Body of pancreas (tissue), 4 donors: ENCODE measurements at regions not wholly inside any gene's neighbourhood (a gene's known extent, or its start where the extent isn't known, plus 50 kb on each side); places are given as distances from the start of the nearest gene placed in this dataset.

Source experiments
- ATAC-seq: fragments of 150-250 bp; one replicate; pipeline ENCODE4 v1.9.1; 2016
- DNase-seq, 4 donors: peaks; one replicate each; pipeline ENCODE4 v3.0.0-alpha.2; 2019
- H3K27ac ChIP-seq, 4 donors: fragments of 200-600 bp; sonication (generic); 1 replicate in 3 of 4; 2 replicates in 1 of 4; pipeline versions ENCODE4 v1.5.1 to v1.6.1; 2016 to 2019; ENCODE audit warnings: mild to moderate bottlenecking in 1 of 4, mixed read lengths in 1 of 4, moderate library complexity in 1 of 4
- H3K27me3 ChIP-seq, 2 donors: fragments of 200-600 bp; sonication (generic); one replicate each; pipeline ENCODE4 v1.6.0; 2016; ENCODE audit warnings: mild to moderate bottlenecking in 1 of 2
- H3K36me3 ChIP-seq, 2 donors: fragments of 200-600 bp; sonication (generic); replicated peaks in 1 of 2; 2 replicates each; pipeline ENCODE4 v1.5.1; 2016; ENCODE audit warnings: low read depth in 2 of 2; ENCODE audit not compliant: insufficient read depth in 1 of 2
- H3K4me1 ChIP-seq: fragments of 200-600 bp; sonication (generic); one replicate; pipeline ENCODE4 v1.6.0; 2016
- H3K4me3 ChIP-seq, 2 donors: fragments of 200-600 bp; sonication (generic); 1 replicate in 1 of 2; 2 replicates in 1 of 2; pipeline ENCODE4 v1.5.1; 2016 to 2019
- H3K9me3 ChIP-seq, 3 donors: fragments of 200-600 bp; sonication (generic); 1 replicate in 2 of 3; 2 replicates in 1 of 3; pipeline ENCODE4 v1.5.1; 2016
- POLR2A ChIP-seq, 3 donors: fragments of 450-650 bp; IDR thresholded peaks; one replicate each; pipeline ENCODE4 v1.6.1; 2016; ENCODE audit warnings: antibody characterized with exemption in 3 of 3, mild to moderate bottlenecking in 2 of 3
- WGBS, 2 donors: methylation state at CpG; one replicate each; pipeline ENCODE4 v1.1.5; 2017; 5-methylcytosine and 5-hydroxymethylcytosine counted together
- intact Hi-C: fragments of 100-400 bp; cut with DNase I; formaldehyde crosslinking; loops from one replicate; pipeline ENCODE4 v1.15.1; 2023
- TF ChIP-seq, protein P1 (sequence below), 7 experiments: fragments of 450-650 bp in 4 of 7; fragments of 200-600 bp in 3 of 7; sonication (generic) in 3 of 7; IDR thresholded peaks; one replicate each; pipeline ENCODE4 v1.5.1; 2016 to 2019; ENCODE audit warnings: antibody characterized with exemption in 7 of 7

DNA sequence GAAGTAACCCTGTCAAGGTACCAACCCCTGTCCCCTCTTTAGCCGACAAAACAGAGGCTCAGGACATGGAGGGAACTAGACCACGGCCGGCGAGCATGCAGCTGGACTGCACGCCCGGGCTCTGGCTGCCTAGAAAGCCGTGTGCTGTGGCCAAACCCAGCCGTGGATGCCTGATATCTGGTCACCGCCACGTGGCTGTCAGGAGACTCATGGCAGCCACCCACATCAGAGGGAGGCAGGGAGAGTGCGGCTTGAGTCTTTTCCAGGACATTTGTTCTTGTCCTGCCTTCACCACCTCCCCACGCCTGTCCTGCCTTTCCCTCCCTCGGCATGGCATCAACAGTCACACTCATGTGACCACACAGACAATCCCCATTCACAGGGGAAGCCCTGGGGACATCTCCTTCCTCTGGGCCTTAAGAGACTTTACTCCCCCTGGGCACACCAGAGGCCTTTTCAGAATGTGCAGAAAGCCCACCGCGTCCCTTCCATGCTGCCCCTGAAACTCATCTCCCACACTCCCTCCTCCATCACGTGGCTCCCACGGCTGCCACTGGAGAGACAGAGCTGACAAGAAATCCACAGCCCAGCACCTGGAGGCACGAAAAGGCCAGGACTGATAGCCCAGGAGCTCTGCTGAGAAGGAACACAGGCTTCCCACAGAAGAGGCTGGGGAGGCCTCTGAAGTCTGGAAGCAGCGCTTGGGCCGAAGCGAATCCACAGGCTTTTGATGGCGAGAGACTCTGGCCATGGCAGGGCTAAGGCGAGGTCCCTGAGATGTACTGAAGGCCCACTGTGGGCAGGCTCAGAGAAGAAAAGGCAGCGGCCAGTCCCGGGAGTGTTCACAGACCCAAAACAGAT lies 71.2 kb upstream of the IQSEC1 start:
- H3K4me1 ChIP-seq = no peaks in the 10 kb centered on the region
- H3K27me3 ChIP-seq = no peaks in the 10 kb centered on the region
- H3K4me3 ChIP-seq = no peak overlapping the region
- no peak for ATAC-seq
- no peak overlapping the region for H3K27ac ChIP-seq
- WGBS, 2 donors = 85 to 86% methylated on average over 22 to 25 of the region's 25 CpGs
- H3K9me3 ChIP-seq = no peaks in the 10 kb centered on the region
- no peak for TF ChIP-seq POLR2A (IDR thresholded peaks at IDR 0.05)
- TF ChIP-seq, protein P1, sequence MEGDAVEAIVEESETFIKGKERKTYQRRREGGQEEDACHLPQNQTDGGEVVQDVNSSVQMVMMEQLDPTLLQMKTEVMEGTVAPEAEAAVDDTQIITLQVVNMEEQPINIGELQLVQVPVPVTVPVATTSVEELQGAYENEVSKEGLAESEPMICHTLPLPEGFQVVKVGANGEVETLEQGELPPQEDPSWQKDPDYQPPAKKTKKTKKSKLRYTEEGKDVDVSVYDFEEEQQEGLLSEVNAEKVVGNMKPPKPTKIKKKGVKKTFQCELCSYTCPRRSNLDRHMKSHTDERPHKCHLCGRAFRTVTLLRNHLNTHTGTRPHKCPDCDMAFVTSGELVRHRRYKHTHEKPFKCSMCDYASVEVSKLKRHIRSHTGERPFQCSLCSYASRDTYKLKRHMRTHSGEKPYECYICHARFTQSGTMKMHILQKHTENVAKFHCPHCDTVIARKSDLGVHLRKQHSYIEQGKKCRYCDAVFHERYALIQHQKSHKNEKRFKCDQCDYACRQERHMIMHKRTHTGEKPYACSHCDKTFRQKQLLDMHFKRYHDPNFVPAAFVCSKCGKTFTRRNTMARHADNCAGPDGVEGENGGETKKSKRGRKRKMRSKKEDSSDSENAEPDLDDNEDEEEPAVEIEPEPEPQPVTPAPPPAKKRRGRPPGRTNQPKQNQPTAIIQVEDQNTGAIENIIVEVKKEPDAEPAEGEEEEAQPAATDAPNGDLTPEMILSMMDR (IDR thresholded peaks at IDR 0.05) = no peak
- intact Hi-C loops = no loop called here
- peak in 2 of 4 donors; percentile 0 to 7 for DNase-seq
- H3K36me3 ChIP-seq = no peaks in the 10 kb centered on the region

DNA sequence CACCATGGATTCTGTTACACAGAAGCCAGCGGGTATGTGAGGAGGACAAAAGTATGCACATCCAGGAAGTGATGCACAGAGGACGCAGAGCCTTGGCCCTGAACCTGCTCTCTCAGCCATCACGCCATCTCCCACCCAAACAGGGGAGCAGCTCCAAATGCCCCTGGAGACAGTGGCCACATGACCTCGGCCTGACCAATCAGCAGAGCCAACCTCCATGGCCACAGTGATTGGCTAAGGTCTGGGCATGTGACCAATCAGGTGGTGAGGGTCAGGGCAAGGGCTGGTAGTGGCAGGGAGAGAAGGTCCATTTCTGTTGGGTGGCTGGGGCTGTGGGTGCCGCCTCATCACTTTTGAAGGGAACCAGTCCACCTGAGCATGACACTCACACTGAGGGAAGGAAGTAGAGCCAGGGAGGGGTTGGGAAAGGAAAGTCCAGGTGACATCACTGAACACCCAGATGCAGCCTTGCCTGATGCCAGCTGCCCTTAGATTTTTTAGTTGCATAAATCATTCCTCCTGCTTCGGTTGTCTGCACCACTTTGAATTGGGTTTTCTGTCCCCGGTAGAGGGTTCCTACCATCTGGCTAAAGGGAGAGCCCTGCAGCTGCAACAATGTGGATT lies 70.3 kb upstream of the IQSEC1 start:
- Histone ChIP-seq H3K4me3 (no peak overlapping the region), H3K36me3 (no peaks in the 10 kb centered on the region), H3K27ac (no peak overlapping the region), H3K27me3 (no peaks in the 10 kb centered on the region), H3K9me3 (no peaks in the 10 kb centered on the region), H3K4me1 (no peaks in the 10 kb centered on the region)
- ATAC-seq = no peak
- intact Hi-C loops = no loop called here
- TF ChIP-seq POLR2A (IDR thresholded peaks at IDR 0.05) = no peak
- TF ChIP-seq, protein P1 (IDR thresholded peaks at IDR 0.05) = no peak
- 90 to 94% methylated on average over 5 to 7 of the region's 7 CpGs for WGBS, 2 donors
- DNase-seq = peak in 2 of 4 donors; percentile 1 to 4

DNA sequence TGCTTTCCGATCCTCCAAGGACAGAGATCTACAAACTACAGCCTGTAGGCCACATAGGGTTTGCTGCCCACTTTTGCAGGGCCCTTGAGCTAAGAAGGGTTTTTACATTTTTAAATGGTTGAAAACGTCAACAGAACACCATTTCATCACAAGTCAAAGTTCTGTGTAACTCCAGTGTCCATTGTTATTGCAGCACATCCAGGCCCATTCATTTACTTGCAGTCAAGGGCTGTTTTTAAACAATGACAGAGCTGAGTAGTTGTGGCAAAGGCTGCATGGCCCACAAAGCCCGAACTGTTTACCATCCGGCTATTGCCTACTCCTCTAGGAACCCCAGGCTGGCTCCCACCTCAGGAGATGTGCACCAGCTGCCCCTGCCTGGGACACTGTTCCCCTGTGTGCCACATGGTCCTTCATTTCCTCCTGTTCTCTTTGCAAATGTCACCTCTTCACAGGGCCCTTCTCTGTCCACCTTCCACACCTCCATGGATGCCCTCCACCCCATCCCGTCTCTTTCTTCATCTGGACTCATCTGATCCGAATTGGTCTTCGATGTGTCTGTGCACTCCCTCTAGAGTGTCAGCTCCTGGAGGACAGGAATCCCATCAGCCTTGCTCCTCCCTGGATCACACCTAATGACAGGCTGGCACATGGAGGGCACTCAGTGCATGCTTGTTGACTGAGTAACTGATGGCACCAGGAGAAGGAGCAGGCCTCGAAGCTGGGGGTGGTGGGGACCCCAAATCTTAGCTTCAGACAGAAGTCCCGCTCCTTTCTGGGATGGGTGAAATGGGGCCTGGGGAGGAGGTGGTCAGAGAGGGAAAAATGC lies 69.5 kb upstream of the IQSEC1 start:
- no peak for TF ChIP-seq POLR2A (IDR thresholded peaks at IDR 0.05)
- TF ChIP-seq, protein P1 (IDR thresholded peaks at IDR 0.05) = no peak
- no peaks in the 10 kb centered on the region for H3K36me3 ChIP-seq
- intact Hi-C loops = no loop called here

DNA sequence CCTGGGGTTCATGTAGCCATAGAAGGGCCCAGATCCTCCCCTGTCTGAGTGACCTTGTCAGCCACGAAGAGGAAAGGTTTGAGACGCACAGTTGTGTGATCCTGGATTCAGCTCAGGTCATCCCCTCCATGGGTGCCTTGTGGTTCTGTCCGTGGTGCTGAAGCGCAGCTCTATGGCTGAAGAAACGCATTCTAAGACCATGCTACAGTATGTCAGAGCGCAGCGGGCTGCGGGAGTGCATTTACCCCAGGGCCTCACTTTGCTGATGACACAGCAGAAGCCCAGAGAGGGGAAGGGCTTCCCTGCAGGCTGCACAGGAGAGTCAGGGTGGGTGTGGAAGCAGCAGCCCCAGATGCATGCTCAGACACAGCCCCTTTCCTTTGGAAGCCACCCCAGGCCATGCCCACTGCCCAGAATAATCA lies 68.8 kb upstream of the IQSEC1 start:
- ATAC-seq = no peak
- H3K4me3 ChIP-seq = no peak overlapping the region
- no peaks in the 10 kb centered on the region for H3K4me1 ChIP-seq
- no peaks in the 10 kb centered on the region for H3K9me3 ChIP-seq
- DNase-seq = peak in 1 of 4 donors; percentile 6
- no peak for TF ChIP-seq POLR2A (IDR thresholded peaks at IDR 0.05)
- TF ChIP-seq, protein P1 (IDR thresholded peaks at IDR 0.05) = no peak
- H3K27ac ChIP-seq = no peak overlapping the region
- intact Hi-C loops = no loop called here
- no peaks in the 10 kb centered on the region for H3K36me3 ChIP-seq
- no peaks in the 10 kb centered on the region for H3K27me3 ChIP-seq
- WGBS, 2 donors = 28 to 79% methylated on average over 5 to 8 of the region's 8 CpGs

More for the DNA sequence above, 69.5 kb upstream of the IQSEC1 start:
- Histone ChIP-seq H3K4me1 (no peaks in the 10 kb centered on the region), H3K27me3 (no peaks in the 10 kb centered on the region), H3K4me3 (no peak overlapping the region), H3K27ac (no peak overlapping the region), H3K9me3 (no peaks in the 10 kb centered on the region)
- ATAC-seq (no peak), DNase-seq (peak in 1 of 4 donors; percentile 1)
- 82 to 83% methylated on average over 8 to 9 of the region's 9 CpGs for WGBS, 2 donors
